GM18951 (cell line): ENCODE measurements at regions not wholly inside any gene's neighbourhood (a gene's known extent, or its start where the extent isn't known, plus 50 kb on each side); places are given as distances from the start of the nearest gene placed in this dataset.

Source experiments
- POLR2A ChIP-seq: IDR thresholded peaks from 4 replicates; pipeline ENCODE4 v1.6.1; 2011; ENCODE audit warnings: mild to moderate bottlenecking; ENCODE audit not compliant: insufficient read length, insufficient read depth; ENCODE audit errors: extremely low read depth
- in situ Hi-C: fragments of 300-500 bp; cut with MboI; formaldehyde crosslinking; loops from one replicate; pipeline ENCODE4 v1.12.0; 2022; ENCODE audit warnings: low sequenced_read_pairs, mixed read lengths, inconsistent platforms; ENCODE audit not compliant: unreplicated experiment

GRCh38 chr2:82289446-82289845 lies 1984.9 kb upstream of the LRRTM1 start:
- in situ Hi-C loops = no loop called here
- no peak for TF ChIP-seq POLR2A

- no peak for TF ChIP-seq POLR2A
- in situ Hi-C loops = no loop called here
These were observed 1978.5 kb upstream of the LRRTM1 start for GRCh38 chr2:82283075-82283474.

GRCh38 chr2:82282111-82282882 lies 1977.7 kb upstream of the LRRTM1 start:
- in situ Hi-C loops = no loop called here
- TF ChIP-seq POLR2A = no peak

GRCh38 chr2:82279367-82279766 lies 1974.8 kb upstream of the LRRTM1 start:
- in situ Hi-C loops = no loop called here
- TF ChIP-seq POLR2A = no peak

- in situ Hi-C loops = no loop called here
- TF ChIP-seq POLR2A = no peak
These were observed 1973.9 kb upstream of the LRRTM1 start for GRCh38 chr2:82278416-82278815.

- in situ Hi-C loops = no loop called here
- TF ChIP-seq POLR2A = no peak
These were observed 1971.0 kb upstream of the LRRTM1 start for GRCh38 chr2:82275599-82275998.

- TF ChIP-seq POLR2A = no peak
These were observed 1963.9 kb upstream of the LRRTM1 start for GRCh38 chr2:82268446-82268845.

GRCh38 chr2:82260521-82260920 lies 1956.0 kb upstream of the LRRTM1 start:
- no peak for TF ChIP-seq POLR2A
- in situ Hi-C loops = no loop called here

More at GRCh38 chr2:82268446-82268845, 1963.9 kb upstream of the LRRTM1 start:
- in situ Hi-C loops = no loop called here

GRCh38 chr2:82259551-82259950 lies 1955.0 kb upstream of the LRRTM1 start:
- in situ Hi-C loops = no loop called here
- TF ChIP-seq POLR2A = no peak

- in situ Hi-C loops = no loop called here
- no peak for TF ChIP-seq POLR2A
These were observed 1953.4 kb upstream of the LRRTM1 start for GRCh38 chr2:82257796-82258555.

- in situ Hi-C loops = no loop called here
- no peak for TF ChIP-seq POLR2A
These were observed 1952.6 kb upstream of the LRRTM1 start for GRCh38 chr2:82256983-82257632.

- no peak for TF ChIP-seq POLR2A
- in situ Hi-C loops = no loop called here
These were observed 1951.7 kb upstream of the LRRTM1 start for GRCh38 chr2:82256288-82256687.

GRCh38 chr2:82254728-82255127 lies 1950.2 kb upstream of the LRRTM1 start:
- in situ Hi-C loops = no loop called here
- TF ChIP-seq POLR2A = no peak

GRCh38 chr2:82246220-82246775 lies 1941.7 kb upstream of the LRRTM1 start:
- in situ Hi-C loops = no loop called here
- no peak for TF ChIP-seq POLR2A

GRCh38 chr2:82239176-82239575 lies 1934.6 kb upstream of the LRRTM1 start:
- in situ Hi-C loops = no loop called here
- no peak for TF ChIP-seq POLR2A
